HUDEP-2 (cell line): ENCODE measurements at regions not wholly inside any gene's neighbourhood (a gene's known extent, or its start where the extent isn't known, plus 50 kb on each side); places are given as distances from the start of the nearest gene placed in this dataset.
"Not testable (repeated sequence)": the region's sequence is repeated elsewhere in the genome, so short reads cannot be mapped to it uniquely, and the experiment has no call there.

Experiments
- DNase-seq, 76 experiments: peaks; one replicate each; lab custom pipeline; 2025; ENCODE audit not compliant: unreplicated experiment in 76 of 76; lab: John Stamatoyannopoulos, UW

DNA sequence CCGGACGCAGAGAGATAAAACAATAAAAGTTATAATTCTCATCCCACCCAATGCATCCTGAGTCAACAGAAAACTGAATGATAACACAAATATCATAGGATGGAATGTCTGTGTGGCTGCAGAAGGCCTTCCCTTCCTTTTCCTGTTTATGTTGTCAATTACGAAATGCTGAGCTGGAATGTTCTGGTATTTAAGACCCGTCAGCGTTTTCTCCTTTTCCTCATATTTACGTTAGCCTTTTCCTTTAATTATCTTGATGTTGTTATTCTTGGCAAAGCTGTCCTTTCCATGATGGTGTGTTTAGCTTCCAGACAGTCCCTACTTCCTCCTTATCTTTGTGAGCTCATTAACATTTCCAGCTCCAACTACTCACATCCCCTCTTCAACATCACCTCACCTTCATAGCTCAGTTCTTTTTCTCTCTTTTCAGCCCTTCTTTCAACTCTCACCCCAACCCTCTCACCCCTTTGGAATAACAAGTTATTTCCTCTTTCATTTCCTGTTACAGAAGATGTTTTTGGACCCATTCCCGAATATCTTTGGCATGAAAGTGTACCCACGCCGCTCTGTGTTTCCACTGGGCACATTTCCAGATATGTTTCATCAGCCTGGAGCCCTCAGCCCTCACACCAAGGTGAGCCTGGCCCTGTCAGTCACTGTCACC lies 221.6 kb downstream of the NR2F1-AS1 start:
- DNase-seq = no peak

GRCh38 chr5:93358176-93358575 lies 222.8 kb downstream of the NR2F1-AS1 start:
- DNase-seq = no peak

- DNase-seq = no peak
Measured at GRCh38 chr5:93357686-93358085, 223.3 kb downstream of the NR2F1-AS1 start.

GRCh38 chr5:93355691-93356090 lies 225.3 kb downstream of the NR2F1-AS1 start:
- no peak for DNase-seq

DNA sequence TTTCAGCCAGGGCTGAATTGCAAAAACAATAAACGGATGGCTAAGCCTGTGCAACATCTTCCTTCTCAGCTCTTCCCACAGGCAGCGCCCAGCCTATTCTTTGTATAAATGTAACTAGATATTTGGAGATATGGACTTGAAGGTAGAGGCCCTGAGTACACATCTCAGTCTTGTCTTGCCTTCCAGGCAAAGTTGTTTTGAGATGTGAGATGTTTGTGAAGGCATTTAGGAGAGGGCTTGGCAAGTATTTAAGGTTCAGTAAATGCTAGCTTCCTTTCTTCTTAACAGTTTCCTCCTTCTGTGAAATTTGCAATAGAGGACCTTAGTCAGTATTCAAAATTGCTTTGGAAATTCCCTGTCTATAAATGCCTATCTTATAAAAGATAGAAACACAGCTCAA lies 228.8 kb downstream of the NR2F1-AS1 start:
- no peak for DNase-seq

DNA sequence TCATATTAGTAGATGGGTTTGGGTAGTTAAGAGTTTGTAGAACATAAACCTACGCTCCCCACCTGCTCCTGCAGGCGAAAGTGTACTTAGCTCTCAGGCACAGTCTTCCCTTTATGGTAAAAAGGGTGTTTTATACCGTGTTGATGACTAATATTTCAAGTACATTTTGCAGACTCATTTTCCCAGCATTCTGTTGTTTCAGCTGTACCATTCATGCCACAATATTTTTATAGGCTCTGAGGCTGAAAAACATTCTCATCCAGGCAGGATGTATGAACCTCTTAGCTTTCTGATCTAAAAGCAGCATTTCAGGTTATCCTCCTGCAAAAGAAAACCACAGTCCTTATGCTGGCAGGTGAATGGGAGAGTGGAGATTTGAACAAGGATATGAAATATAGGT lies 231.4 kb downstream of the NR2F1-AS1 start:
- no peak for DNase-seq

DNA sequence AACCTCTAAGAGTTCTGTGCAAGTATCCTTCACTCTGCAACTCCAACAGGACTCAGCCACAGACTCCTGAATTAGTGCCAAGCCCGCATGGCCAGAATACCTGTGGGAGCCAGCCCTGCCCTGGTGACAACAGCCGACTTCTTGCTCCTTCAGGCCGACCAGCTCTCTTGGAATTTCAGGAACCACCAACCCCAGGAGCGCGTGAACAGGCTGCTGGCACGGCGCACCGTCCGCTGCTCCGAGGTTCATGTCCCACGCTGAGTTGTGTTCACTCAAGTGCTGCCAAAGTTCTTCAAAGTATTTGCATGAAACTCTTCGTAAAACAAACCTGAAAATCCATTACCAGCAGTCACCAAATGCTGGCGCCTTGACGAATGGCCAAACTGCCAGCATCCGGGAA lies 232.8 kb downstream of the NR2F1-AS1 start:
- no peak for DNase-seq

GRCh38 chr5:93346850-93347249 lies 234.2 kb downstream of the NR2F1-AS1 start:
- not testable (repeated sequence) for DNase-seq

GRCh38 chr5:93346301-93346700 lies 234.7 kb downstream of the NR2F1-AS1 start:
- DNase-seq = no peak

- DNase-seq = no peak
Measured at GRCh38 chr5:93343570-93343969, 237.4 kb downstream of the NR2F1-AS1 start.

DNA sequence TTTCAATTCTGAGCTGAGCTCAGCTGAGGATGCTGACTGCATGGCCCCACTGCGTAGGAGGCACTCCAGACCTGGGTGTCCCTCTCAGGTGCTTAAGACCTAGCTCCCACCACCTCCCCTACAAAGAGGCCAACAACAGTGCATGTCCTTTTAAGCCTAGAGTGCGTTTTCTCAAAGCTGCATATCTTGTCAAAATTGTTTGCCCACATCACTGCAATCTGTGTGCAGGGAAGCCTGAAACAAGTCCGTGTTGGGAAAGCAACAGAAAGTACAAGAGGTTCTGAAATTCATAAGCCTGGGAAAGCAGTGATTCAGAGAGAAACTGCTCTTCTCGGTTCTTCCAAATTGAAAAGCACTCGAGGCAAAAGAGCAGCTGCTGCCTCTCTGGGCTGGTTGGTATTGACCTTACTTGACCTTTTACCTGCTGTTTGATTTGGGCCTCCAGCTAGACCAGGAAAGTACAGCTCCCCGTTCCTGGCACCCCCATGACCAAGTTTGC lies 238.4 kb downstream of the NR2F1-AS1 start:
- no peak for DNase-seq

- no peak for DNase-seq
Measured at GRCh38 chr5:93340881-93341280, 240.1 kb downstream of the NR2F1-AS1 start.

- DNase-seq = no peak
Measured at GRCh38 chr5:93337138-93337537, 243.9 kb downstream of the NR2F1-AS1 start.

GRCh38 chr5:93336330-93337110 lies 244.5 kb downstream of the NR2F1-AS1 start:
- peak in 1 of 76 experiments; percentile 1 for DNase-seq

DNA sequence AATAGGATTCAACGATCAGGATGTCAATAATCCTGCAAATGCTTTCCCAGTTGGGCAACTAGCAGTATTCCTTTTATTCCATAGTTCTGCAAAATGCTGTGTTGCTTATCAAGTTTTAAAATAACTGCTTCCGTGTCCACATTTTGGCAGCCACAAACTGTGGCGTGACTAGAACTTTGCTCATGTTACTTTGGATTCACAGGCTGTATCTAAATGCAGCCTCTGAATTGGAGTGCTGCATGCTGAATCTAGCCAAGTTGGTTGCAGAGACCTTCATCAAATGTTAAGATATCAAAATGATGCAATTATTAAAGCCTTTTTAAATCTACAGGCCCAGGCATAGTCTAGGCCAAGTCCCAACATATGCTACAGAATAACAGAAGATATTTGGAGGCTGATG lies 249.2 kb downstream of the NR2F1-AS1 start:
- no peak for DNase-seq

DNA sequence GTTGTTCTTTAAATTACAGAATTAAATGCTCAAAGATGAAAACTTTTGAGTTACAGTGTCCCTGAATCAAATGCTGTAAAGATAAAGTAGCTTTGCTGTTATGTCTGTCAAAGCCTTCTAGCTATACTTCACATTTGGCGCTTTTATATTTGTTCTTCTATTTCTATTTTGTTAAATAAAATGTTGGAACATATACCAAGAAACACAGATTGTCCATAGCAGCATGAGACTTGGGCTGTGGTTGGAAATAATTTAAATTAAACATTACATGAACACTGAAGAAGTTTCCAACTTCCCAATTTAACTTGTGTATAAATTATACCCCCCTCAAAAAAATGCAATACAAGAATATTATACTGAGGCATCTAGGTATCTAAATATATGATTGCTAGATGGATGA lies 249.8 kb downstream of the NR2F1-AS1 start:
- no peak for DNase-seq

DNA sequence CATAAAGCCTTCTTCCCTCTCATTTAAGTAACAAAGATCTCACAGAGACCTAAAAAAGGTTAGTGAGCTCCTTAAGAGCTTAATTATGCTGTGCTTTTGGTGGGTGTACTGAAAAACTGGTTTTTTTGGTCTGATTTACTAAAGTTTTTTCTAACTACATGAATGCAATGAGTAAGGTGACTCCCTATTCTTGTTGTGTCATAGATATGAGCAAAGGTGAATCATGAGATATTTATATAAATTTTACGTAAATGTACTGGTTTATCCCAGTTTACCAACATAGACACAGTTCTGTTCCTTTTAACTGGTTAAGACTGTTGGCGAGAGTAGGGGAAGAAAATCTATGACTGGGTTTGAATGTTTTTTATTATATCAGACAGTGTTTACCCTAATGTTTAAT lies 250.5 kb downstream of the NR2F1-AS1 start:
- DNase-seq = no peak

- DNase-seq = no peak
Measured at GRCh38 chr5:93329756-93330155, 251.3 kb downstream of the NR2F1-AS1 start.

- no peak for DNase-seq
Measured at GRCh38 chr5:93328833-93329232, 252.2 kb downstream of the NR2F1-AS1 start.

DNA sequence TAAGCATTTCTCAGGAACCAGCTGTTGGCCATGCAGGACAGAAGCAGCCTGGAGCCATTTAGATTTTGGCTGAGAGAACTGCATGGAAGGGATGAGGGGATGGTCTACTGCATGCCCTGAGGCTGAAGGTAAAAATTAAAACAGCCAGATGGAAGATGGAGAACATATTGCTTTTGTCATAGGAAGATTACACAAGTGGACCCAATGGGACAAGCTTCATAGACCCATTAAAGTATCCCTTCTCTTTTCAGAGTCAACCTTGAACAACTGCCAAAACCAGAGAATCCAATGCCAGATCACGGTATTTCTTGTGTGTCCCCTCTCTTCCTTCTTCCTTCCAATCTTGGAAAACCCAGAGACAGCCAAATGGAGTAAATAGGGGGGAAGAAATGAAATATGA lies 253.4 kb downstream of the NR2F1-AS1 start:
- no peak for DNase-seq

DNA sequence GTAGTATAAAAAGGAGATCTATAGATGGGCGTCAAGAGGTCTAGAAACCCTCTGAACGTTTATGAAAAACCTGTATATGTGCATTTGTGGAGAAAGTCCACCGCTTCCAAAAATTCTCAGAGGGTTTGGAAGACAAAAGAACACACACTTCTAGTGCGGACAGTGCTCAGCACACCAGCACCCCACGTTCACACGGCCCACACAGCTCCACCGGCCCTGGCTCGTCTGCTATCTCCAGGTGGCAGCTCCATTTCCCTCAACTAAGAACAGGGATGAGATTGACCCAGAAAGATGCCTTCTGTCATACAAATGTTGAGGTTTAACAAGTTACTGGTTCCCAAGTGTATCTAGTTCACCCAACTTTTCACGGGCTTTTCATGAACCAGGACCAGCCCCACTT lies 255.1 kb downstream of the NR2F1-AS1 start:
- no peak for DNase-seq
